ENCODE measurements at regions not wholly inside any gene's neighbourhood (a gene's known extent, or its start where the extent isn't known, plus 50 kb on each side); places are given as distances from the start of the nearest gene placed in this dataset.
"Not testable (repeated sequence)": the region's sequence is repeated elsewhere in the genome, so short reads cannot be mapped to it uniquely, and the experiment has no call there.

DNA sequence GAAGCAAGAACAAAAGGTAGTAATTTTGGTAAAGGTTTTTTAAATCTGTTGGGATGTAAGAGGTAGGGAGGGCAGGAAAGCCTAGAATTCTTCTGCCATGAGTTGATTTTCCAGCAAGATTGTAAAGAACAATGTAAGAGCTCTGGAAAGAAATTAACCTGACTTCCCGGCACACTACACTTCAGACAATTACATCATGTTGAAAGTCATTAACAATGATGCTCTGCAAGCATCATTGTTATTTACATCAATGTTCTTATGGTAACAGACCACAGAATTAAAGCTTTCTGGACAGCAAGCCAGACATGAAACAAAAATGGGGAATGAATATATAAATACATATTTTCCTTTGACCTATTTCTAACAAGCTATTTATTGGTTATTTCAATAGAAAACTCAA is 342.2 kb downstream of the CEP170 start:
- DNase-seq (ENCODE audit: low read depth in 3 of 3), result not testable (repeated sequence)

DNA sequence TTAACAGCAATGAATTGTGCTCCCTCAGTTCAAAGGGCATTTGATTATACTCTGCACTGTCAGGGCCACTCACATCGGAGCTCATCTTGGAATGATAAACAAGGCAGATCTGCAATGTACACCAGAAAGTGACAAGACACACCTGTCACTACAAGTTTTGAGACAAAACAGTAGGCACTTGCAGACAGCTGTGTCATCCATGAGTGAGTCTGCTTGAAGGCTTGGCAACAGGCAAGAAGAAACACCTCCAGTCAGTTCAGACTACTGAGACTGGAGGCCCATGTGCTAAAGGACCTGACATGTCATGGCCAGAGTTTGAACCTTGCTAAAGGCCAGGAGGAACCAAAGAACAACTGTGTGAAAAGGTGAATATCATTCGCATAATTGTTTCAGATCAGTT is 354.5 kb downstream of the CEP170 start:
- not testable (repeated sequence) for DNase-seq (ENCODE audit: low read depth in 3 of 3)

GRCh38 chr1:242890192-242890741 is 364.8 kb downstream of the CEP170 start:
- DNase-seq (ENCODE audit: low read depth in 3 of 3), result no peak

GRCh38 chr1:242886137-242886536 is 361.6 kb upstream of the PLD5 start:
- no peak for DNase-seq (ENCODE audit: low read depth in 3 of 3)

GRCh38 chr1:242880022-242880421 is 355.5 kb upstream of the PLD5 start:
- not testable (repeated sequence) for DNase-seq (ENCODE audit: low read depth in 3 of 3)

DNA sequence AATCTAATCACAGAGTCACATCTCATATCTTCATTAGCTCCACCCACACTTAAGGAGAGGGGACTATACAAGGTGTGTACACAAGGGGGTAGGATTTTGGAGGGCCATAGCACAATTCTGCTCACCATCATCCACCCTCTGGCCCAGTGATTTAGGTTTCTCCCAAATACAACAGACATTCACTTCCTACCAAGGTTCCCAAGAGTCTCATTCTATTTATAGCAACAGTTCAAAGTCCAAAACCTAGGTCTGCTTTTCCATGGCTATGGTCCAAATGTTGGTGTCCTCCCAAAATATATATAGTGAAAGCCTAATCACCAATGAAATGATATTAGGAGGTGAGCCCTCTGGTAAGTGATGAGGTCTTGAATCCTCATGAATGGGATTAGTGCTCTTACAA is 353.2 kb upstream of the PLD5 start:
- no peak for DNase-seq (ENCODE audit: low read depth in 3 of 3)

- DNase-seq (ENCODE audit: low read depth in 3 of 3), result no peak
Observed at GRCh38 chr1:242877229-242877628, 352.7 kb upstream of the PLD5 start.

GRCh38 chr1:242876030-242876429 is 351.5 kb upstream of the PLD5 start:
- no peak for DNase-seq (ENCODE audit: low read depth in 3 of 3)

- DNase-seq (ENCODE audit: low read depth in 3 of 3), result no peak
Observed at GRCh38 chr1:242873661-242874060, 349.2 kb upstream of the PLD5 start.

- DNase-seq (ENCODE audit: low read depth in 3 of 3), result no peak
Observed at GRCh38 chr1:242872521-242872920, 348.0 kb upstream of the PLD5 start.

DNA sequence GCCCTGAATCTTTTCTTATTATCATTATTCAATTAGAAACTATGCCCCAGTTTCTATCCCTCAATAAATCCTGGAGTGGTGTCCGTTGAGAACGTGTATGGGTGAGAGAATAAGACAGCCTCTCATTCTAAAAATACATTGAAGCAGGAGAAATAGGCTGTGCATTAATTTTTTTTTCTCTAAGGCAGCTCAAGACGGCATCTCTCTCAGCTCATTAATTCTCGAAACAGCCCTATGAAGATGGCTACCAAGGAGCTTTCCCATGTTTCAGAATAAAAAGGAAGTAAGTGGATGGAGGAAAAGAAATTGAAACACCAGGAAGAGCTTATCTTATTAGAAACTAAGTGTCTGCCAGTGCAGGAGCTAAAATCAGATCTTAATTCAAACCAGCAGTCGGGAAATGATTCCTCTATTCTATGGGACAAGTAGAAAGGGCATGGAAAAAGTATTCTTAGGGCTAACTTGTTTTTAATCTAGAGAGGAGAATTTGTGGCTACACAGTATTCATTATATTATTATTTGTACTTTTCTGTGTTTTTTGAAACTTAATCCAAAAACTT is 347.1 kb upstream of the PLD5 start:
- DNase-seq (ENCODE audit: low read depth in 3 of 3), result no peak

DNA sequence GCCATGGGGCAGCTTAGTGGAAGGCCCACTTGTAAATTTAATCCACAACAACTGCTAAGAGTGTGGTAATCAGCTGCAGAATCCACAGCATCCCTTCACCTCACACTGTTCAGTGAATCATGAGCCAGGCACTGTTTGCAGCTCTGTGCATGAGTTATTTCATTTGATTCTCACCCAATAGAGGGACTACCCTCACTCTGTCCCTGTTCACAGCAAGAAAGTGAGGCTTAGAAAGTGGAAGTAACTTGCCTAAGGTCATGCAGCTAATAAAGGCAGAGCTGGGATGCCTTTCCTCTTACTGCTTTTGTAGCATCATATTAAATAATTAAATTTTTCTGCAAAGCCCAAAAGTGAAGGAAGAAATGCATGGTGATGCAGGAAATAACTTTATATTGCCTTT is 346.5 kb upstream of the PLD5 start:
- no peak for DNase-seq (ENCODE audit: low read depth in 3 of 3)

- no peak for DNase-seq (ENCODE audit: low read depth in 3 of 3)
Observed at GRCh38 chr1:242856289-242856688, 331.8 kb upstream of the PLD5 start.

DNA sequence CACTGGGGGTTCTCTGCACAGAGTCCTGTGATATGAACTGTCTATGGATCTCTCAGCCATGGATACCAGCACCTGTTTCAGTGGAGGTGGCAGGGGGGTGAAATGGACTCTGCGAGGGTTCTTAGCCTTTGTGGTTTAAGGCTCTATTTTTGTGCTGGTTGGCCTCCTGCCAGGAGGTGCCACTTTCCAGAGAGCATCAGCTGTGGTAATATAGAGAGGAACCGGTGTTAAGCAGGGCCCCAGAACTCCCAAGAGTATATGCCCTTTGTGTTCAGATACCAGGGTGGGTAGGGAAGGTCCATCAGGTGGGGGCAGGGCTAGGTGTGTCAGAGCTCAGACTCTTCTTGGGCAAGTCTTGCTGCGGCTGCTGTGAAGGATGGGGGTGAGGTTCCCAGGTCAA is 330.0 kb upstream of the PLD5 start:
- no peak for DNase-seq (ENCODE audit: low read depth in 3 of 3)

DNA sequence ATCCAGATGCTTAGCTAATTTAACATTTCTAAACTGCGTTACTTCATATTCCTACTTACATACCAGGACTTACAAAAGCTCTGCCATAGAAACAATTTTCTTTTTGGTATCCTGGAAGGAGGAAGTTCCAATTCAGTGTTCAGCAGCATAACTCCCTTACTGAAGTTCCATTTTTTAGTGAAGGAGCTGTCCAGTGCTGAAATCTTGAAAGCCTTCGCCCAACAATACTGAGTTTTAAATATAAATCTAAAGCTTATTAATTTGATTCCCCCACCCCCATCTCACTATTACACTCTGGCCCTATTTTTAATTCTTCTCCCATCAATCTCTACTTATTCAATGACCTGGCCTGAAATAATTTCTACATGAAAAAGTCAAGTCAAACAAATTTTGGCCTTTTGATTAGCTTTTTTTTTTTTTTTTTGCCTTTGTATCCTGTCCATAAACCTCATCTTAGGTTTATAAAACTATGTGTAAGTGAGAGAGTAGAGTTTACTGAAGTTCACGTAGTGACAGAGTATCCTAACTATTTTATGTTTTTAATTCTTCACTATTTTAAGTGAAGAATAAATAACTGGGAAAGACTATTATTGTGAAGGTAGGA is 323.0 kb upstream of the PLD5 start:
- DNase-seq (ENCODE audit: low read depth in 3 of 3), result no peak

- DNase-seq (ENCODE audit: low read depth in 3 of 3), result no peak
Observed at GRCh38 chr1:242842094-242842493, 317.6 kb upstream of the PLD5 start.

DNA sequence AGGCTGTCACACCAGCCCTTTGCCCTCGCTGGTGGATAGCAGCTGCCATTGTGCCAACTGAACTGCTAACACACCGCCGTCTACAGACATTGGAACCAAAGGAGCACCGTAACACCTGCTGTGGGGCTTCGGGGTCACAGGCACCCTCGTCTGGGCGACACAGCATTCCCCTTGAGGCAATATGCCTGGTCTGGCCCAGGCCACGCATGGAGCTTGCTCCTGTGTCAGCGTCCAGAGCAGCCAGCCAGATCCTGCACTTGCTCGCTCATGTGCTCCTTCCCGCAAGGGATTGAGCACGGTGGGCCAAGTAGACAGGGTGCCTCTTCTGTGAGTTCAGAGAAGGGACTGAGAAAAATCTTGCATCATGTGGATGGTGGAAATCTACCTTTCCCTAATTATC is 314.6 kb upstream of the PLD5 start:
- DNase-seq (ENCODE audit: low read depth in 3 of 3), result no peak

DNA sequence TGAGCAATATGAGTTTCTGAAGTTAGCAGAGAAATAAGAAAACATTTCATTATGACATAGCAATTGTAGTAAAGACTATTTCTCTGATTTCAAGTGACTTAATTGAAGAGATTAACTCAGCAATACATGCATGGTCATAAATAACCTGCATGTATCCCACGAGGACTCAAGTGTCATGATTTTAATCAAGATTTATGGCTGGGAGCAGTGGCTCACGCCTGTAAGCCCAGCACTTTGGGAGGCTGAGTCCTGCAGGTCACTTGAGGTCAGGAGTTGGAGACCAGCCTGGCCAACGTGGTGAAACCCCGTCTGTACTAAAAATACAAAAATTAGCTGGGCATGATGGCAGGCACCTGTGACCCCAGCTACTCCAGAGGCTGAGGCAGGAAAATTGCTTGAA is 311.9 kb upstream of the PLD5 start:
- DNase-seq (ENCODE audit: low read depth in 3 of 3), result no peak

DNA sequence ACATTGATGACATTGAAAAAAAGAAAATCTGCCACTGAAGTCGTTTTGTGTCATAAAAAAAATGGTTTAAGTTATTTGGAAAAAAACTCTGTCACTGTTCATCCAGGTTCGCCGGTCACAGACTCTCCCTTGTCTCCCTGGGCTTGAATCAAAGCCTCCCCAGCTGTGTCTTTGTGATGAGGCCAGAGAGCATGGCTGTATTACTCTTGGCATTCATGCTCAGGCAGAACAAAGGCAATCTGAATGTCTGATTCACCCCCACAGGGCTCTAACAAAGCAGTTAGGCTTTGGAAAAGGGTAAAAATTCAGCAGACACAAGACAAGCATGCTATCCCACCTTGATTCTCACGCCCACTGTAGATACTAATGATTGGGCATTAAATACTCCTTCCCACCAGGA is 304.3 kb upstream of the PLD5 start:
- no peak for DNase-seq (ENCODE audit: low read depth in 3 of 3)

DNA sequence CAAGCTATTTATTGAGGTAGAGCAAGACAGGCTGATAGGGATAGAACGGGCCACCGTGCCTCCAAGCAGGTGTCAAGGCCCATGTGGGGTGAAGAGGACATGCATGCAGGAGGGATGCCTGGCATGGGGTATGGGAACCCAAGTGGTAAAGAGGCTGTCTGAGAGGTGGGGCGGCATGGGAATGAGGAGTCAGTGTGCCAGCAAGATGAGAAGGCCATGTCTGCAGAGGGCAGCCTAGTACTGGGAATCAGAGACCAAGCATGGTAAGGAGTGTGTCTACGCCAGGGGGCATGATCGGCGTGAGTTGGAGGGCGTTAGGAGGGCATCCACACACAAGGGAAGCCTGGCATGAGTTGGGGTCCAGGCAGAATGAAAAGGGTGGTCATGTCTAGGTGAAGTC is 303.7 kb upstream of the PLD5 start:
- DNase-seq (ENCODE audit: low read depth in 3 of 3), result no peak

DNA sequence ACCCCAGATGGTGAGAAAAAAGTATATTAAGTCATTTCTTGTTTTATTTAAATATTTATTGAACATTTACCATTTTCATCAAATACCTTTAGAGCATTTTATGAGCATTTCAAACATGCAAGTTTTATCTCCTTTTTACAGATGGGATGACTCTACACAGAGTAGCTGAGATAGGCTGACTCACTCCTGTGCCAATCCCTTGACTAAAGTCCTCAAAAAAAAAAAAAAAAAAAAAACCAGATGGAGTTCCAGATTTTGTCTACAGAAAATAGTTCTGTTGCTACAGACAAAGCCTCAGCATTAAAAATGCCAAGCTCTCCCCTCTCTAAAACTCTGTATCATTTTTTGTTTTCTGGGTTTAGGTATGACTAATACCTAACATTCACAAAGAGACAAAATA is 303.0 kb upstream of the PLD5 start:
- no peak for DNase-seq (ENCODE audit: low read depth in 3 of 3)

DNA sequence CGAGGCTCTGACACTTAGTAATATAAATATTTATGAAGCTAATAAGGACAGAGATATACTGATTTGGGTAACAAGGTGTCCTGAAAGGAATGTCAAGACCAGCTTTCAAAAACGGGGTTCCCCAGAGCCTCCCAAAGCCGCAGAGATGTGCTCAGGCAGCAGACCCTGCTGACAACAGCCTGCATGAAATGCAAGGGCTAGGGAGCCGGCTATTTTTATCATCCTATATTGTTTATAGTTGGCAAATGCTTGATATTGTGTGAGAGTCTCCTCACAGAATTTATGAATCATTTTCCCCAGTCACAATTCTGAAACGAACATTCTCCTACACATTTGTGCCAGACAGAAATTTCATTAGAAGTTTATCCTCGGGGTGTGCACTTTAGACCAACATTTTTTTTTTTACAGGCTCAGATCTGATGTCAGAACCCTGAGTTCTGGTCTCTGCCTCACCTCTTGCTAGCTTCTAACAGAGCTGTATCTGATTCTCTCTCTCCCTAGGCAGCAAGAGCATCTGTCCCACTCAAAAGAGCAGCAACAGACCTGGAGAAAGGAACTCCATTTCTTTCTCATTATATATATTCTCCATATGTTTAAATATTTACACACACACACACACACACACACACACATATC is 302.3 kb upstream of the PLD5 start:
- DNase-seq (ENCODE audit: low read depth in 3 of 3), result no peak

DNA sequence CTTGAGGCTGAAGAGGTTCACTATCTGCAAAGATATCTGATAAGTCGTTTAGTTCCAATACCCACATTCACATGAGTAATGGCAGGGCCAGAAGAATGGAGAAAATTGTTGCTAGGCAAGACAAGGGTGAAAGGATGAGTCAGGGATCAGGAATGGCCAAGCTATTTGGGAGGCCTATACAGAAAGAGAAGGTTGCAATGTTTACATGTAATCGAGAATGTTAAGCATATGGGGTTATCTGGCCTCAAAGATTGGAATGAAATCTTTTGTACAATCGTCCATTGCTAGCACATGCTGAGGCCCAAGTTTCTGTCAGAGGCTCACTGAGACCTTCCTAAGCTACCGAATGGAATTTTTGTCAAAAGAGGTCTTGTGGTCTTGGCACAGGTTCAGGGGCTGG is 299.9 kb upstream of the PLD5 start:
- DNase-seq (ENCODE audit: low read depth in 3 of 3), result no peak
